ENCODE measurements at regions not wholly inside any gene's neighbourhood (a gene's known extent, or its start where the extent isn't known, plus 50 kb on each side); places are given as distances from the start of the nearest gene placed in this dataset.
"Not testable (repeated sequence)": the region's sequence is repeated elsewhere in the genome, so short reads cannot be mapped to it uniquely, and the experiment has no call there.

GRCh38 chr2:175619179-175620045 lies 382.7 kb downstream of the LNPK start:
- no peak for DNase-seq

GRCh38 chr2:175612280-175612679 lies 389.8 kb downstream of the LNPK start:
- no peak for DNase-seq

GRCh38 chr2:175606010-175606841 lies 395.8 kb downstream of the LNPK start:
- no peak for DNase-seq

DNA sequence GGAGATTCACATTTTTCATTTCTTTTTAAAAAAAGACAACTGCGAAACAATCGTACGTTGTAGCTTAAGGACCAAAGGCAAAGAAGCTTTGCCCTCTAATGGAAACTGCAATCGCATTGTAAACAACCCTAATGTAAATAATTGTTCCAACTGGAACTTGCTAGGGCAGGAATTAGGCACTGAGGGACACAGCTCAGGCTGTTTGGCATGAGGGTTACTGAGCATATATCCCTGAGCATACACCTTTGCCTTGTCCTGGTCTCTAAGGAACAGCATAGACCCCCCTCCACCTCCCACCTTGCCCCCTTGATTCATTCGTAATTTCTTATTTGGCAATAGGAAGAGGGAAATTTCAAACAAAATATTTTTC lies 396.4 kb downstream of the LNPK start:
- no peak for DNase-seq

- no peak for DNase-seq
Observed at GRCh38 chr2:175601969-175602368, 400.1 kb downstream of the LNPK start.

GRCh38 chr2:175599966-175600831 lies 401.9 kb downstream of the LNPK start:
- DNase-seq: no peak

DNA sequence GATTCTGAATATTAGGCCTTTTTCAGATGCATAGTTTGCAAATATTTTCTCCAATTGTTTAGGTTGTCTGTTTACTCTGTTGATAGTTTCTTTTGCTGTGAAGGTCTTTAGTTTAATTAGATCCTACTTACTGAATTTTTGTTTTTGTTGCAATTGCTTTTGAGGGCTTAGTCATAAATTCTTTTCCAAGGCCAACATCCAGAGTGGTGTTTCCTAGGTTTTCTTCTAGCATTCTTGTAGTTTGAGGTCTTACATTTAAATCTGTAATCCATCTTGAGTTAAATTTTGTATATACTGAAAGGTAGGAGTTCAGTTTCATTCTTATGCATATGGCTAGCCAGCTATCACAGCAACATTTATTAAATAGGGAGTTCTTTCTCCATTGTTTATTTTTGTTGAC lies 404.8 kb downstream of the LNPK start:
- no peak for DNase-seq

DNA sequence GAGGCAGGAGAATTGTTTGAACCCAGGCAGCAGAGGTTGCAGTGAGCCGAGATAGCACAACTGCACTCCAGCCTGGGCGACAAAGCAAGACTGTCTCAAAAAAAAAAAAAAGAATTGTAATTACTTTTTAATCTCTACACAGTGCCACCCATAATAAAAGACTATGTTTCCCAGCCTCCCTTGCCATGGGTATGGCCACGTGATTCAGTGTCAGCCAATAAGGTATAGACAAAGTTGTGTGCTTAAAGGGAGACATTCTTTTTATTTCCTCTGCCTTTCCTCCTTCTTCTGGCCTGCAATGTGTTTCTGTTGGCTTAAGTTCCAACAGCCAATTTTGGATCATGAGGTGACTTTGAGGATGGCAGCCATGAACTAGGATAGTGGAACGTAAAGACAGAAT lies 406.9 kb downstream of the LNPK start:
- DNase-seq: no peak

DNA sequence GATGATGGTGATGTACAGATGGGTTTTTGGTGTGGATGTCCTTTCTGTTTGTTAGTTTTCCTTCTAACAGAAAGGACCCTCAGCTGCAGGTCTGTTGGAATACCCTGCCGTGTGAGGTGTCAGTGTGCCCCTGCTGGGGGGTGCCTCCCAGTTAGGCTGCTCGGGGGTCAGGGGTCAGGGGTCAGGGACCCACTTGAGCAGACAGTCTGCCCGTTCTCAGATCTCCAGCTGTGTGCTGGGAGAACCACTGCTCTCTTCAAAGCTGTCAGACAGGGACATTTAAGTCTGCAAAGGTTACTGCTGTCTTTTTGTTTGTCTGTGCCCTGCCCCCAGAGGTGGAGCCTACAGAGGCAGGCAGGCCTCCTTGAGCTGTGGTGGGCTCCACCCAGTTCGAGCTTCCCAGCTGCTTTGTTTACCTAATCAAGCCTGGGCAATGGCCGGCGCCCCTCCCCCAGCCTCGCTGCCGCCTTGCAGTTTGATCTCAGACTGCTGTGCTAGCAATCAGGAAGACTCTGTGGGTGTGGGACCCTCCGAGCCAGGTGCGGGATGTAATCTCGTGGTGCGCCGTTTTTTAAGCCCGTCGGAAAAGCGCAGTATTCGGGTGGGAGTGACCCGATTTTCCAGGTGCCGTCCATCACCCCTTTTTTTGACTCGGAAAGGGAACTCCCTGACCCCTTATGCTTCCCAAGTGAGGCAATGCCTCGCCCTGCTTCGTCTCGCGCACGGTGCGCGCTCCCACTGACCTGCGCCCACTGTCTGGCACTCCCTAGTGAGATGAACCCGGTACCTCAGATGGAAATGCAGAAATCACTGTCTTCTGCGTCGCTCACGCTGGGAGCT lies 408.2 kb downstream of the LNPK start:
- not testable (repeated sequence) for DNase-seq

GRCh38 chr2:175588213-175588612 lies 406.7 kb upstream of the ATP5MC3 start:
- not testable (repeated sequence) for DNase-seq

GRCh38 chr2:175585496-175585895 lies 404.0 kb upstream of the ATP5MC3 start:
- DNase-seq: no peak

GRCh38 chr2:175580652-175581051 lies 399.1 kb upstream of the ATP5MC3 start:
- no peak for DNase-seq

DNA sequence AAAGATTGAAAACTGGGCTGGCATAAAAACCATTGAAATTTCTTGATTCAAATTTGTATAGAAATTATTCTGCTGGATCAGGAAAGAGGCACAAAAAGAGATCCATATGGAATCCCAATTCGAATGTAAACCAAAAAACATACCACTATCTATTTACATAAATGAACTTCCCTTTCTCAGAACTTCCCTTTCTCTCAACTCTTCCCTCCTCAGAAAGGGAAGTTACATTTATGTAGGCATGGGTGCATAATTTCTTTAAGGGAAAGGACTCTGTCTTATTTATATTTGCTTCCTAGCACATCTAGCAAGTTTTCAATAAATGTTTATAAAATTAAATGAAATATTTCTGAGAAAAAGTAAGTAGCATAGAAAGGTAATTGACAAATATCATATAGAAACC lies 398.1 kb upstream of the ATP5MC3 start:
- no peak for DNase-seq

DNA sequence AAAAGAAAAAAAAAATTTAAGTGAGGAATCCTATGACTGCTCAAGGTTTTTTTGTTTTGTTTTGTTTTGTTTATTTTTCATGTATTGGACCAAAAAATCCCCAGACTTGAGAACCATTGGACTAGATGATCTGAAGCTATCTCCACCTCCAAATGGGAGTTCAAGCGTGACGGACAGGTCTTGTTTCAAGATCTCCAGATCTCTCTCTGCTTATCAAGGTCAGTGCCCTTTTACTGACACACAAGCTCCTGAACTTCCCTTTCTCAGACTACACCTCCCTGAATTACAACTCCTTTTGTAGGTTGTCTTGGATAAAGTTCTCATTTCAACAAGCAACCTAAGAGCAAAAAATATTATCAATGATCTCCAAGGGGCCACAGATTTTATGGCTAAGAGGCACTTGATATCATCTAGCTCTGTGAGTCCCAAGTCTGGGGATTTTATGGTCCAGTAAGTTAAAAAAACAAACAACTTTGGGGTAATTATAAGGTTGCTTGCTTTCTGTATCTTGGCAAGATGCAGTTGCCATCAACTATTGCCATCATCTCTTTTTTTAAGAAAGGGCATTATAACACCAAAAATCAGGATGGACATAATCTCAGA lies 396.0 kb upstream of the ATP5MC3 start:
- DNase-seq: no peak

- no peak for DNase-seq
Observed at GRCh38 chr2:175576875-175577274, 395.4 kb upstream of the ATP5MC3 start.

GRCh38 chr2:175576270-175576669 lies 394.8 kb upstream of the ATP5MC3 start:
- no peak for DNase-seq

- DNase-seq: peak in 9 of 56 donors; percentile 7 to 61 (median 32)
Observed at GRCh38 chr2:175575346-175576258, 394.1 kb upstream of the ATP5MC3 start.

DNA sequence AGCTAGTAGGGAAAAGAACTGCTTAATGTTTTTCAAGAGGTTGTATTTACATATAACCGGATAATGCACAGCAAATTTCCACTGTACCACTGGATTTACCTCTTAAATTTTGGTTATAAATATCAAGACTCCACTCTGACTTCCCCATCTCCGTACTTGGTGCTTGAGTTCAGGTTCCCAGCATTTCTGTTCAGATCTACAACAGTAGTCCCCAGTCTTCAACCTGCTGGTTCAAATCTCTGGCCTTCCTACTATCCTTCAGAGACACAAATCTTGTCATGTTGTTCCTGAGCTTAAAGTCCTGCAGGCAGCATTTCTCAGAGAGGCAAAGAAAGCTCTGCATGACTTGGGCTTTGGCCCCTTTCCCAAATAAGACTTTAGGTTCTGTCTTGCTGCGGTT lies 392.6 kb upstream of the ATP5MC3 start:
- no peak for DNase-seq

GRCh38 chr2:175571078-175571653 lies 389.7 kb upstream of the ATP5MC3 start:
- no peak for DNase-seq

All from nucleus accumbens (tissue), 56 donors.